Lower leg skin (tissue), 4 donors: ENCODE measurements at regions not wholly inside any gene's neighbourhood (a gene's known extent, or its start where the extent isn't known, plus 50 kb on each side); places are given as distances from the start of the nearest gene placed in this dataset.

Experiments used
- DNase-seq, 2 donors: peaks; one replicate each; pipeline ENCODE4 v3.0.0-alpha.2; 2019; ENCODE audit warnings: low spot score in 2 of 2
- H3K4me3 ChIP-seq: fragments of 200-600 bp; sonication (generic); 2 replicates; pipeline ENCODE4 v1.5.1; 2017; ENCODE audit warnings: mild to moderate bottlenecking, low read depth; ENCODE audit not compliant: poor library complexity, severe bottlenecking
- POLR2A ChIP-seq, 2 donors: fragments of 450-650 bp; IDR thresholded peaks; one replicate each; pipeline ENCODE4 v1.6.1; 2016 to 2017; ENCODE audit warnings: antibody characterized with exemption in 2 of 2, mild to moderate bottlenecking in 1 of 2, moderate library complexity in 1 of 2
- WGBS, 2 donors: methylation state at CpG; one replicate each; pipeline ENCODE4 v1.1.5; 2018; 5-methylcytosine and 5-hydroxymethylcytosine counted together
- intact Hi-C: fragments of 100-400 bp; cut with DNase I; formaldehyde crosslinking; loops from one replicate; pipeline ENCODE4 v1.15.0; 2023; ENCODE audit warnings: low total_unique reads
- TF ChIP-seq, protein P1 (sequence below), 3 donors: fragments of 450-650 bp; IDR thresholded peaks; one replicate each; pipeline ENCODE4 v1.5.1; 2016; ENCODE audit warnings: antibody characterized with exemption in 3 of 3, mild to moderate bottlenecking in 3 of 3, moderate library complexity in 2 of 3

DNA sequence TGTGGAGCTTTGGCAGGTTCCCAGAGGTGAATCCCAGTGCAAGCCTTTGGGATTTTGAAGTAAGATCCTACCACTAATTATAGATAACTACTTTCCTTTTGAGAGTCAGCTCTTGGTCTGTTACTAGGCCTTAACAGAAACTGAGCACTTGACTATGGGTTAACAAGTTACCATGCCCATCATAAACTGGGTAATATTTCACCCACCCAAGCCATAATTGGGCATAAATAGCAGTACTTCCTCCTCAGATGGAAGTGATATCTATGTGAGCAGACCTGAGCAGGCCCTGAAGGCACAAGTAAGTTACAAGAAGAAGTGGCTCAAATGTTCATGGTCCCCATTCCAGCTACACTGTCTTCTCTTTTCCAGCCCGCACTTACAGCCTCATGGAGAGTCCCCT, 475.9 kb downstream of the LRRIQ3 start:
- 88 to 90% methylated on average over 1 of the region's 1 CpG for WGBS, 2 donors
- no peak for DNase-seq

DNA sequence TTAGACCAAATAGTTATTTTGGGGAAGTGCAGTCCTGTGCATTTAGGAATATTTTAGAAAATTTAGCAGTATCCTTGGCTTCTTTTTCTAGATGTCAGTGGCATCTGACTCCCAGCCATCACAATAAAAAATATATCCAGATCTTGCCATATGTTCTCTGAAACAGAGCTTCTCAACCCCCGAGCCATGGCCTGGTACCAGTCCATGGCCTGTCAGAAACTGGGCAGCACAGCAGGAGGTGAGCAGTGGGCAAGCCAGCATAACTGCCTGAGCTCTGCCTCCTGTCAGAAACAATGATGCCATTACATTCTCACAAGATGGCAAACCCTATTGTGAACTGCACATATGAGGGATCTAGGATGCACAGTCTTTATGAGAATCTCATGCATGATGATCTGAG, 480.0 kb downstream of the LRRIQ3 start:
- WGBS, 2 donors = 73 to 84% methylated on average over 1 of the region's 1 CpG
- H3K4me3 ChIP-seq = no peak overlapping the region
- no peak for DNase-seq
- intact Hi-C loops = no loop called here
- TF ChIP-seq, protein P1, sequence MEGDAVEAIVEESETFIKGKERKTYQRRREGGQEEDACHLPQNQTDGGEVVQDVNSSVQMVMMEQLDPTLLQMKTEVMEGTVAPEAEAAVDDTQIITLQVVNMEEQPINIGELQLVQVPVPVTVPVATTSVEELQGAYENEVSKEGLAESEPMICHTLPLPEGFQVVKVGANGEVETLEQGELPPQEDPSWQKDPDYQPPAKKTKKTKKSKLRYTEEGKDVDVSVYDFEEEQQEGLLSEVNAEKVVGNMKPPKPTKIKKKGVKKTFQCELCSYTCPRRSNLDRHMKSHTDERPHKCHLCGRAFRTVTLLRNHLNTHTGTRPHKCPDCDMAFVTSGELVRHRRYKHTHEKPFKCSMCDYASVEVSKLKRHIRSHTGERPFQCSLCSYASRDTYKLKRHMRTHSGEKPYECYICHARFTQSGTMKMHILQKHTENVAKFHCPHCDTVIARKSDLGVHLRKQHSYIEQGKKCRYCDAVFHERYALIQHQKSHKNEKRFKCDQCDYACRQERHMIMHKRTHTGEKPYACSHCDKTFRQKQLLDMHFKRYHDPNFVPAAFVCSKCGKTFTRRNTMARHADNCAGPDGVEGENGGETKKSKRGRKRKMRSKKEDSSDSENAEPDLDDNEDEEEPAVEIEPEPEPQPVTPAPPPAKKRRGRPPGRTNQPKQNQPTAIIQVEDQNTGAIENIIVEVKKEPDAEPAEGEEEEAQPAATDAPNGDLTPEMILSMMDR (IDR thresholded peaks at IDR 0.05) = no peak

More for the DNA sequence above, 475.9 kb downstream of the LRRIQ3 start:
- intact Hi-C loops = no loop called here
- no peak for TF ChIP-seq POLR2A (IDR thresholded peaks at IDR 0.05)
- TF ChIP-seq, protein P1 (IDR thresholded peaks at IDR 0.05) = no peak
- no peak overlapping the region for H3K4me3 ChIP-seq

DNA sequence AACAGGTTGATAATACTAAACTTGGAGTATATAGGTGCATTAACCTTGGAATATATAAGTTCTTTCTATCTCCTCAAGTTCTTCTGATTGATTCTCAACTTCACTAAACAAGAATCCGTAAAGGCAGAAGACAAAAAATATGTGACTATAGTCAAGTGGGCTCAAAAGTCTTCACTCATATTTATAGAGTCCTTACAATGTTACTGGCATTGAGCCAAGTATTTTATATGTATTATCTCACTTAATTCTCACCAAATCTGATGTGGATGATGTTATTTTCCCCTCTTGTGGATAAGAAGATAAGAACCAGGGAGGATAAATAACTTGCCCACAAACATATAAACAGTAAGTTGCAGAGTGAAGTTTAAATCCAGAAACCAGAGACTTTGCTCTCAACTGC, 486.9 kb downstream of the LRRIQ3 start:
- DNase-seq = no peak
- WGBS, 2 donors = 88 to 93% methylated on average over 1 of the region's 1 CpG

DNA sequence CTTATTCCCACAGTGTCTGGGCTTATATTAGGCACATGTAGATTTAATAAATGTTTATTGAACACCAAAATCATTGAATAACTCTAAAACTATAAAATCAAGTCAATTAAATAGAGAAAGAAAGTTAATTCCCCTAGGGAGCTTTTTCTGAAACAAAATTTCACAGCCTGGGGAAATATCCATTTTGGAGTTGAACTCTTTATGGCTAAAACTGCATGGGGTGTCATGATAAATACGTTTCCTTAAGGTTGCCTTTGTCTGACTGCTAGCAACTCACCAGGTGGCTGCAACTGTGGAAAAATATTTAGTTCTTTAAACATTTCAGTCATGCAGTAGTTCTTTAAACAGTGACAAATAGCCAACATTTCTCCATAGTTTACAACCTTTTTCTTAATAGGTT, 496.1 kb downstream of the LRRIQ3 start:
- intact Hi-C loops = no loop called here
- no peak for DNase-seq
- H3K4me3 ChIP-seq = no peak overlapping the region
- WGBS, 2 donors = 33 to 37% methylated on average over 1 of the region's 1 CpG
- TF ChIP-seq, protein P1 (IDR thresholded peaks at IDR 0.05) = no peak
- no peak for TF ChIP-seq POLR2A (IDR thresholded peaks at IDR 0.05)

More for the DNA sequence above, 486.9 kb downstream of the LRRIQ3 start:
- TF ChIP-seq, protein P1 (IDR thresholded peaks at IDR 0.05) = no peak
- no peak for TF ChIP-seq POLR2A (IDR thresholded peaks at IDR 0.05)
- intact Hi-C loops = no loop called here
- H3K4me3 ChIP-seq = no peak overlapping the region

DNA sequence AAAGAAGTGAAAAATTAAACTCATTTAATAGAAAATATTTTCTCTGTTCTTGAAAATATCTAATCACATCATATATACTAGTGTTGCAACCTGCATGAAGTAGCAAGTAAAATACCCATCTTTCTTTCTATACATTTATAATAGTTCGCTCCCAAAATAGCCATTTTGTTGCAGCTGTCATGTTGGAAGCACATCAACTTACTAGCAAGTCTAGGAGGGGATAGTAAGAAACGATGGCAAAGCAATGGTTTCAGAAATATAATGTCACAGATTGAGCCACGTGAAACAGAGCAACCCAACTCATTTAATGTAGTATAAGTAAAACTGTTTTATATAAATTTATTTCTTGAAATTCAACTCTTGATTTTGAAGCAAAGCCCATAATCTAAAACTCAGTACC, 521.8 kb downstream of the LRRIQ3 start:
- no peak overlapping the region for H3K4me3 ChIP-seq
- no peak for DNase-seq
- 76 to 85% methylated on average over 3 of the region's 3 CpGs for WGBS, 2 donors
- intact Hi-C loops = no loop called here
- TF ChIP-seq POLR2A (IDR thresholded peaks at IDR 0.05) = no peak
- TF ChIP-seq, protein P1 (IDR thresholded peaks at IDR 0.05) = no peak

DNA sequence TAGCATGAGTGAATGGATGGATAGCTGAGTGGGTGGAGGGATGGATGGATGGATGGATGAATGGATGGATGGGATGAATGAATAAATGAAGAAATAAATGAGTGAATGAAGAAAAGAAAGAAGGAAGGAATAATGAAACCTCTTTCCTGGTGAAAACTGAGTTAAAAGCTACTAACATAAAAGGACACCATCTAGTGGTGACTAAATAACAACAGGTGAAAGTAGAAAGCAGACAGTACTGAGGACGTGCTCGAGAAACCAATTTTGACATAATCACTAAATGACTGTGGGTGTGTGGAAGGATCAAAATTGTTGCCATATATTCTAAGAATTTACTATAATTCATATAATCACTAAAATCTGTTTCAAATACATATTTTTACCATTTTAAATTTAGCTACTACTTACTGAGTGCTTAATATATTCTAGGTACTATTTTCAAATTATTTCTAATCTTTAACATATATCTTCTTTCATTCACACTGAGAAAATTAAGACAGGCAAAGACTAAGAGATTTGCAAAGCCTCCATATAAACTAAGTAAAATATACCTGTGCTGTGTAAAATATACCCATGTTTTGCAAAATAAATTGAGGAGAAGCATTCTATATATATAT, 522.9 kb downstream of the LRRIQ3 start:
- H3K4me3 ChIP-seq = no peak overlapping the region
- intact Hi-C loops = no loop called here
- 6% methylated on average over 2 of the region's 2 CpGs for WGBS, 2 donors
- TF ChIP-seq POLR2A (IDR thresholded peaks at IDR 0.05) = no peak
- TF ChIP-seq, protein P1 (IDR thresholded peaks at IDR 0.05) = no peak
- DNase-seq = no peak
